Astrocyte (in vitro differentiated cells and primary cell): ENCODE measurements at regions not wholly inside any gene's neighbourhood (a gene's known extent, or its start where the extent isn't known, plus 50 kb on each side); places are given as distances from the start of the nearest gene placed in this dataset.

Source experiments
- DNase-seq: peaks from one replicate; pipeline ENCODE4 v3.0.0-alpha.2; 2010; ENCODE audit warnings: low read depth
- FAIRE-seq: peaks from 2 replicates; lab custom pipeline; 2011; peaks lifted over from hg19 to GRCh38; lab: Jason Lieb, UNC
- H2AFZ ChIP-seq: 2 replicates; pipeline ENCODE4 v1.6.0; 2012; ENCODE audit warnings: low read depth, low read length, inconsistent platforms
- H3K27ac ChIP-seq: 2 replicates; pipeline ENCODE4 v1.5.1; 2011; ENCODE audit warnings: low read depth, low read length, inconsistent platforms
- H3K27me3 ChIP-seq: 2 replicates; pipeline ENCODE4 v1.6.0; 2011; ENCODE audit warnings: low read length, inconsistent platforms; ENCODE audit not compliant: insufficient read depth
- H3K36me3 ChIP-seq: 2 replicates; pipeline ENCODE4 v1.5.1; 2011; ENCODE audit warnings: low read length, inconsistent platforms; ENCODE audit not compliant: insufficient read depth
- H3K4me1 ChIP-seq: 2 replicates; pipeline ENCODE4 v1.5.1; 2011; ENCODE audit warnings: low read length, inconsistent platforms; ENCODE audit not compliant: insufficient read depth
- H3K4me2 ChIP-seq: 2 replicates; pipeline ENCODE4 v1.6.0; 2012; ENCODE audit warnings: low read length, inconsistent platforms
- H3K4me3 ChIP-seq: 2 replicates; pipeline ENCODE4 v1.5.1; 2011; ENCODE audit warnings: low read depth, mild to moderate bottlenecking, low read length, inconsistent platforms; ENCODE audit not compliant: insufficient read depth
- H3K79me2 ChIP-seq: 2 replicates; pipeline ENCODE4 v1.6.0; 2012; ENCODE audit warnings: mild to moderate bottlenecking, low read length, inconsistent platforms; ENCODE audit not compliant: insufficient read depth
- H3K9ac ChIP-seq: 2 replicates; pipeline ENCODE4 v1.6.0; 2012; ENCODE audit warnings: mild to moderate bottlenecking, low read length, inconsistent platforms
- H3K9me3 ChIP-seq: 2 replicates; pipeline ENCODE4 v1.5.1; 2012; ENCODE audit warnings: low read depth, mild to moderate bottlenecking, low read length, inconsistent platforms; ENCODE audit not compliant: insufficient read depth
- H4K20me1 ChIP-seq: 2 replicates; pipeline ENCODE4 v1.6.0; 2012; ENCODE audit warnings: low read length, inconsistent platforms; ENCODE audit not compliant: insufficient read depth
- H3K27ac Mint-ChIP-seq: one replicate; pipeline ENCODE4 v1.8.0; 2021; ENCODE audit warnings: mild to moderate bottlenecking, mixed read lengths; ENCODE audit not compliant: unreplicated experiment
- H3K27me3 Mint-ChIP-seq: one replicate; pipeline ENCODE4 v1.8.0; 2021; ENCODE audit warnings: low read depth, mixed read lengths; ENCODE audit not compliant: unreplicated experiment
- H3K36me3 Mint-ChIP-seq: one replicate; pipeline ENCODE4 v1.8.0; 2021; ENCODE audit warnings: low read depth, mixed read lengths; ENCODE audit not compliant: unreplicated experiment
- H3K4me1 Mint-ChIP-seq: one replicate; pipeline ENCODE4 v1.8.0; 2021; ENCODE audit warnings: low read depth, mixed read lengths; ENCODE audit not compliant: unreplicated experiment
- H3K4me3 Mint-ChIP-seq: one replicate; pipeline ENCODE4 v1.8.0; 2021; ENCODE audit warnings: mild to moderate bottlenecking, moderate library complexity, mixed read lengths; ENCODE audit not compliant: unreplicated experiment
- H3K9me3 Mint-ChIP-seq: one replicate; pipeline ENCODE4 v1.8.0; 2021; ENCODE audit warnings: mild to moderate bottlenecking, mixed read lengths; ENCODE audit not compliant: unreplicated experiment
- CTCF ChIP-seq: IDR thresholded peaks from 2 replicates; pipeline ENCODE4 v1.5.1; 2011; ENCODE audit warnings: low read depth, mild to moderate bottlenecking, inconsistent platforms, low read length, moderate library complexity; ENCODE audit not compliant: insufficient read depth
- EZH2 ChIP-seq: IDR thresholded peaks from 2 replicates; pipeline ENCODE4 v1.6.1; 2012; ENCODE audit warnings: mild to moderate bottlenecking, low read length, inconsistent platforms; ENCODE audit not compliant: insufficient read depth

GRCh38 chr14:94945615-94946014 lies 175.7 kb upstream of the GSC start:
- Histone ChIP-seq H3K9ac (no peak overlapping the region), H2AFZ (no peak overlapping the region), H3K4me3 (no peak overlapping the region), H3K79me2 (no peaks in the 10 kb centered on the region), H4K20me1 (no peaks in the 10 kb centered on the region), H3K27me3 (peaks cover 4% of the 10 kb centered on the region), H3K36me3 (no peaks in the 10 kb centered on the region), H3K4me2 (no peak overlapping the region), H3K27ac (no peak overlapping the region), H3K9me3 (no peaks in the 10 kb centered on the region), H3K4me1 (no peaks in the 10 kb centered on the region)
- no peaks in the 10 kb centered on the region for H3K36me3 Mint-ChIP-seq
- peaks cover 22% of the 10 kb centered on the region for H3K27me3 Mint-ChIP-seq
- H3K27ac Mint-ChIP-seq = no peak overlapping the region
- no peak for FAIRE-seq
- TF ChIP-seq EZH2 (no peak), CTCF (no peak)
- peaks cover 4% of the 10 kb centered on the region for H3K9me3 Mint-ChIP-seq
- H3K4me3 Mint-ChIP-seq = no peak overlapping the region
- no peak for DNase-seq
- H3K4me1 Mint-ChIP-seq = no peaks in the 10 kb centered on the region

GRCh38 chr14:94944636-94945258 lies 174.8 kb upstream of the GSC start:
- Mint-ChIP-seq H3K36me3 (no peaks in the 10 kb centered on the region), H3K4me3 (no peak overlapping the region), H3K9me3 (peaks cover 4% of the 10 kb centered on the region), H3K27me3 (peaks cover 15% of the 10 kb centered on the region), H3K27ac (no peak overlapping the region), H3K4me1 (no peaks in the 10 kb centered on the region)
- Histone ChIP-seq H3K4me1 (no peaks in the 10 kb centered on the region), H4K20me1 (no peaks in the 10 kb centered on the region), H3K4me3 (no peak overlapping the region), H3K27ac (no peak overlapping the region), H3K79me2 (no peaks in the 10 kb centered on the region), H2AFZ (no peak overlapping the region), H3K9ac (no peak overlapping the region), H3K4me2 (no peak overlapping the region), H3K27me3 (no peaks in the 10 kb centered on the region), H3K9me3 (no peaks in the 10 kb centered on the region), H3K36me3 (no peaks in the 10 kb centered on the region)
- DNase-seq (no peak), FAIRE-seq (no peak)
- no peak for TF ChIP-seq CTCF
- no peak for TF ChIP-seq EZH2

GRCh38 chr14:94942601-94943000 lies 172.7 kb upstream of the GSC start:
- Mint-ChIP-seq H3K4me1 (no peaks in the 10 kb centered on the region), H3K27ac (no peak overlapping the region), H3K27me3 (peaks cover 15% of the 10 kb centered on the region), H3K36me3 (no peaks in the 10 kb centered on the region), H3K4me3 (no peak overlapping the region), H3K9me3 (no peaks in the 10 kb centered on the region)
- Histone ChIP-seq H2AFZ (no peak overlapping the region), H3K9me3 (no peaks in the 10 kb centered on the region), H3K27me3 (no peaks in the 10 kb centered on the region), H3K9ac (no peak overlapping the region), H3K4me1 (no peaks in the 10 kb centered on the region), H3K4me3 (no peak overlapping the region), H3K79me2 (no peaks in the 10 kb centered on the region), H3K4me2 (no peak overlapping the region), H3K27ac (no peak overlapping the region), H3K36me3 (no peaks in the 10 kb centered on the region), H4K20me1 (no peaks in the 10 kb centered on the region)
- TF ChIP-seq CTCF = no peak
- TF ChIP-seq EZH2 = no peak
- DNase-seq = no peak
- no peak for FAIRE-seq
